ENCODE measurements at regions not wholly inside any gene's neighbourhood (a gene's known extent, or its start where the extent isn't known, plus 50 kb on each side); places are given as distances from the start of the nearest gene placed in this dataset.

- Mint-ChIP-seq H3K27ac (no peak overlapping the region), H3K27me3 (ENCODE audit: low read depth) (peaks cover 31% of the 10 kb centered on the region), H3K9me3 (no peaks in the 10 kb centered on the region), H3K4me3 (no peak overlapping the region), H3K36me3 (ENCODE audit: low read depth) (no peaks in the 10 kb centered on the region), H3K4me1 (ENCODE audit: low read depth) (no peaks in the 10 kb centered on the region)
- no peak for DNase-seq (ENCODE audit: low spot score)
These were observed 440.1 kb upstream of the CCDC196 start for GRCh38 chr14:66046035-66046434.

DNA sequence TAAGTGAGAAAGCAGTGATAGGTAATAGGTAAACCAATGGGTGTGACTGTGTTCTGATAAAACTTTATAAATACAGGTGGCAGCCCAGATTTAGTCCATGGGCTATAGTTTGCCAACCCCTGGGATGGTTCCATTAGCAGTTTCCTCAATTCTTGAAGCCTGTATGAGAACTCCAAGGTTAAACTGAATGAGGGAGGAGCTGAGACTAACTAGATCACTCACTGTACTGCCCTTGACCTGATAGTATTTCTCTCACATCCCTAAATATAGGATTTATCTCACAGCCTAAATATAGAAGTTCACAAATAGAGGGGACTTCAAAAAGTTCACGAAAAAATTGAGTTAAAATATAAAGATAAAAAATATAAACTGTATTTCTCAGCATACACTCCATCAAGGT, 439.6 kb upstream of the CCDC196 start:
- Mint-ChIP-seq H3K4me3 (no peak overlapping the region), H3K4me1 (ENCODE audit: low read depth) (no peaks in the 10 kb centered on the region), H3K9me3 (no peaks in the 10 kb centered on the region), H3K27me3 (ENCODE audit: low read depth) (peaks cover 29% of the 10 kb centered on the region), H3K27ac (no peak overlapping the region), H3K36me3 (ENCODE audit: low read depth) (no peaks in the 10 kb centered on the region)
- no peak for DNase-seq (ENCODE audit: low spot score)

DNA sequence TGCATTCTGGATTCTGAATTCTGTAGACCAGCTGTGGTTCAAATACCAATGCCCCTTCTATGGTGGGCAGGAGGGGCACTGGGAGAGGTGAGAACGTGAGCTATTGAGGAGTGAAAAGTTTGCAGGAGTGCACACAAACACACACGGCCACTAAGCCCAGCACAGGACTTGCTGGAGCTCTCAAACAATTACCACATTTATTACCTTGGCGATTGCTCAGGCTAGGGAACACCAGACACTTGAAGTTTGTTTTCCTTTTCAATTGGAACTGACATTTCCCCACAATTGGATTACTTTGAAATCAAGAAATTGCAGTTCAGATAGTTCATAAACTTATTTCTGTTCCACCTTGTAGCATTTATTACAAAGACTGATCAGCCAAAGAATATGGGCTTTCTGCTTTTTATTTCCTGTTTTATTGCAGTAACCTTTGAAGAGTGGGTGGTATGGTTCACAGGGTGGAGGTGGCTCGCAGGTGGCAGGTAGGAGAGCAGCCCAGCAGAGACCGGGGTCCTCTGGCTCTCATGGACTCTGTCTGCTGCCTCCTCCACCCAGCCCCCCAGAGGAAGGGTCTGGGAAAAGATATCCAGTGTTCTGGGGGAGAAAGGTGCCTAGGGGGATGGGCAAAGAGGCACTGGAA, 429.8 kb upstream of the CCDC196 start:
- Mint-ChIP-seq H3K9me3 (peaks cover 6% of the 10 kb centered on the region), H3K36me3 (ENCODE audit: low read depth) (no peaks in the 10 kb centered on the region), H3K27ac (peak overlapping the region; percentile 19), H3K4me3 (no peak overlapping the region), H3K27me3 (ENCODE audit: low read depth) (peaks cover 8% of the 10 kb centered on the region), H3K4me1 (ENCODE audit: low read depth) (no peaks in the 10 kb centered on the region)
- DNase-seq (ENCODE audit: low spot score): no peak

DNA sequence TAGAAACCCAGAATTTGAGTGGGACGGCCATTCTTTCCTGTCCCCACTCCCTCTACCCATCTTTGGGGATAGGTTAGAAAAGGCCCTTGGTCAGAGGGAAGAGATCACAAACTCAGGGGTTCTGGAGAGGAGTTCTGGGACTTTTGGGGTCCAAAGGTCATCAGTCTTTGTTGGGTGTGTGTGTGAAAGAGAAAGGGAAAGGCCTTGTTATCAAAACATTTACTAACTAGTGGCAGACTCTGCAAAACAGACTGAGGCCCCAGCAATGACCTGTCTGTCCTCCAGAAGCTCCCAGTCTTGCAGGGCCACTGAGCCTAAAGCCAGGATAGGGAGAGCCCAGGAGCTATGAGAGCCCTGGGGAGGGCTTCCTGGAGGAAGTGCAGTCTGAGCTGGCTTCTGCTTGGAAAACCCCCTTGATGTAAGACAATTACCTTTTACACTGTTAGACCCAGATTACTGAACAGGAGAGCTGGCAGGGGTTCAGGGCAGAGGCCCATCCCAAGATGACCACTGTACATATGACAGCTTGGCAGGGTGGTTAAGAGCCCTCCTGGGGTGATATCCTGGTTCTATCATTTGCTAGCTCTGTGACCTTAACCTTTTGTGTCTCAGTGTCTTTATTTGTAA, 429.1 kb upstream of the CCDC196 start:
- H3K27me3 Mint-ChIP-seq (ENCODE audit: low read depth): peaks cover 6% of the 10 kb centered on the region
- no peak overlapping the region for H3K4me3 Mint-ChIP-seq
- H3K9me3 Mint-ChIP-seq: peaks cover 6% of the 10 kb centered on the region
- H3K36me3 Mint-ChIP-seq (ENCODE audit: low read depth): no peaks in the 10 kb centered on the region
- H3K27ac Mint-ChIP-seq: peak overlapping the region; percentile 19
- no peak for DNase-seq (ENCODE audit: low spot score)
- H3K4me1 Mint-ChIP-seq (ENCODE audit: low read depth): no peaks in the 10 kb centered on the region

DNA sequence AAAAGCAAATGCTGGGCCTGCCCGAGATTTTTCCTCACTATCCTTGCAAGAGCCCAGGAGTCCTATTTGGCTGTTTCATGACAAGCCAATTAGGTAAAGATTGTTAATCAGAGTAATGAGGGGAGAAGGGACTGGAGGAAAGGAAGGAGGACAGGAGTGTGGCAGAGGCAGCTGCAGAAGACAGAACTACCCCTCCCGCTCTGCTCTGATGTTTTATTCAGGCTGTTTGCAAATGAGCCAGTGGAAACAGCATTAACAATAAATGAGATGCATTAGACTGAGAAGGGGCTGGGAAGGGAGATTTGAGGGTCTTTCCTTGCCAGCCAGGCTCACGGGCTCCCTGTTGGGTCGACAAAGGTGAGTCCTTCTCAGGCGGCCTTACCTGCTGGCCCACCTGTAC, 421.0 kb upstream of the CCDC196 start:
- H3K36me3 Mint-ChIP-seq (ENCODE audit: low read depth): no peaks in the 10 kb centered on the region
- H3K27me3 Mint-ChIP-seq (ENCODE audit: low read depth): peaks cover 14% of the 10 kb centered on the region
- H3K9me3 Mint-ChIP-seq: no peaks in the 10 kb centered on the region
- no peak for DNase-seq (ENCODE audit: low spot score)
- H3K27ac Mint-ChIP-seq: no peak overlapping the region
- no peak overlapping the region for H3K4me3 Mint-ChIP-seq
- peaks cover 3% of the 10 kb centered on the region for H3K4me1 Mint-ChIP-seq (ENCODE audit: low read depth)

DNA sequence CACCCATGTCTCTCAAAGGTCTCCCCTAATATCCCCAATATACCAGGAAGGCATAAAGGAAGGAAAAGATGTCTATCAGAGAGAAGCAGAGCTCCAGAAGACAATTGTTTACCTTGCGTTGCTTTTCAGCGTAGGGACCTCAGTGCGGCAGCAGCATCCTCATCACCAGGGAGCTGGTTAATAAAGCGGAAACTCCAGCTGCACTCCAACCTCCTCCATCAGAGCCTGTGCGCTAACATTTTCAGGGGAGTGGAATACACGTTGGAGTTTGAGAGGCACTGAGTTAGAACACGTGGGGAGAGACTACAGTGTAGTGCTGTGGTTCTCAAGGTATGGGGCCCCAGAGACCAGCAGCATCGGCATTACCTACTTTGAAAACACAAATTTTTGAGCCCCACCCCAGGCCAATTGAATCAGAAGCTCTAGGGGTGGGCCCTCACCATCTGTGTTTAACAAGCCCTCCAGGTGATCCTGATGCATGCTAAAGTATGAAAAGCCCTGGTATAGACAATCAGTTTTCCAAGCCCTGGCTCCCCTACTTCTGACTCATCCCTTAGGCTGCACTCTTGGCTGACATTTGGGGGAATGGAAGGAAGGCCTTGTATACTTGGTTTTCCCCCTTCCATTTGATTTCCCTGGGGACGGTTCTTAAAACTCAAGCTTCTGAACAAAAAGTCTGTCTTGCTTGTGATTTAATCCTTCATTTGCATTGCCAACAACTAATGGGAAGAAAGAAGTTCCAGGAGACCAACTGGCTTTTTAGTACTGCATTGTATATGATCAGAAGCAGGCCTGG, 419.0 kb upstream of the CCDC196 start:
- DNase-seq (ENCODE audit: low spot score): no peak
- no peak overlapping the region for H3K4me3 Mint-ChIP-seq
- no peak overlapping the region for H3K27ac Mint-ChIP-seq
- H3K4me1 Mint-ChIP-seq (ENCODE audit: low read depth): peaks cover 9% of the 10 kb centered on the region
- no peaks in the 10 kb centered on the region for H3K9me3 Mint-ChIP-seq
- H3K36me3 Mint-ChIP-seq (ENCODE audit: low read depth): no peaks in the 10 kb centered on the region
- peaks cover 24% of the 10 kb centered on the region for H3K27me3 Mint-ChIP-seq (ENCODE audit: low read depth)

DNA sequence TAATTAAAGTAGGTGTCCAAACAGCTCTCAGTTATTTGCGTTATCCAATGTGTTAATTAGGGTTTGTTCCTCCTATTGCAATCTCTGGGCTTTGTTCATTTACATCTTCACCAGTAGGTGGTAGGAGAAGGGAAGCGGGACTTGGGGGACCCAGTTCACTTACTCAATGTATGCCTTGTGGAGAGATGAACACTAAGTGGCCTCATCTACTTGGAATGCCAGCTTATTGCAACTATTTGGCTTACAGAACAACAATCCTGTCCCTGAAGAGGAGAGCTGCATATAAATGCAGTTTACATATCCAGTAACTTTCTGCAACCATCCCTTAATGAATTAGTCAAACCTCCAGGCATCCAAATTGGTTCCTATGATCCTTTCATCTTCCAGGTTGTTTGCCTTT, 417.1 kb upstream of the CCDC196 start:
- no peaks in the 10 kb centered on the region for H3K36me3 Mint-ChIP-seq (ENCODE audit: low read depth)
- H3K9me3 Mint-ChIP-seq: no peaks in the 10 kb centered on the region
- peaks cover 9% of the 10 kb centered on the region for H3K4me1 Mint-ChIP-seq (ENCODE audit: low read depth)
- H3K27ac Mint-ChIP-seq: no peak overlapping the region
- DNase-seq (ENCODE audit: low spot score): no peak
- H3K27me3 Mint-ChIP-seq (ENCODE audit: low read depth): peaks cover 21% of the 10 kb centered on the region
- H3K4me3 Mint-ChIP-seq: no peak overlapping the region

- Mint-ChIP-seq H3K4me3 (no peak overlapping the region), H3K9me3 (no peaks in the 10 kb centered on the region), H3K27me3 (ENCODE audit: low read depth) (peaks cover 18% of the 10 kb centered on the region), H3K4me1 (ENCODE audit: low read depth) (peaks cover 9% of the 10 kb centered on the region), H3K36me3 (ENCODE audit: low read depth) (no peaks in the 10 kb centered on the region), H3K27ac (no peak overlapping the region)
- DNase-seq (ENCODE audit: low spot score): no peak
These were observed 416.2 kb upstream of the CCDC196 start for GRCh38 chr14:66069830-66070541.

DNA sequence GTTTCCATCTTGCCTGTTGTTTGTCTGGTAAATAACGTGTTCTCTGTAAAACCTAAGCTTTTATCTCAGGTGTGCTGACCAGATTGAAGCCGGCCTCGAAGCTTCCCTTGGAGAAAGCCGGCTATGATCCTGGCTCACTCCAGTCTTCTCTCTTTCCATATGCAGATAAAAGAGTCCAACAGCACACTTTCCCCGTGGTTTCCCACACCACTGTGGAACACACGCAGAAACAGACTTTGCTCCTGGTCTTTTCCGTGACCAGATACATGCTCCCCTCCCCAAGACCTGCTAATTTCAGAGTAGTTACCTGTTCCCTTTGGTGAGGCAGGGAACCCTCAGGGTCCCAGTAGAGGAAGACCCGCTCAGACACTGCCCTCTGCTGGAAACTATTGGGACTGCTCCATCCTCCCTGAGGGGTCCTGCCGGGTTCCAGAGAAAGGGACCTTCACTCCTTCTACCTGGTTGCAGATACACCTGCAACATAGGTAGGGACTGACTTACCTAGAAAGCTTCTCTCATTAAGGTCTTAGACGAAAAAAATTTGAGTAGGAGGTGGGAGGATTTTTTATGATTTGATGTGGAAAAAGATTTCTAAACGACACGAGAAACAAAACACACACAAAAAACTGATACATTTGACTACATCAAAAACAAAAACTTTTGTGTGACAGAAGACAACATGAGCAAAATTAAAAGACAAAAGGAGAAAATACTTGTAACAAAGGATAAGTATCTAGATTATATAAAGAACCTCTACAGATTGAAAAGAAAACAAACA, 415.4 kb upstream of the CCDC196 start:
- no peaks in the 10 kb centered on the region for H3K9me3 Mint-ChIP-seq
- peaks cover 19% of the 10 kb centered on the region for H3K27me3 Mint-ChIP-seq (ENCODE audit: low read depth)
- DNase-seq (ENCODE audit: low spot score): peak; percentile 33
- H3K36me3 Mint-ChIP-seq (ENCODE audit: low read depth): no peaks in the 10 kb centered on the region
- H3K4me3 Mint-ChIP-seq: no peak overlapping the region
- H3K27ac Mint-ChIP-seq: no peak overlapping the region
- peaks cover 9% of the 10 kb centered on the region for H3K4me1 Mint-ChIP-seq (ENCODE audit: low read depth)

DNA sequence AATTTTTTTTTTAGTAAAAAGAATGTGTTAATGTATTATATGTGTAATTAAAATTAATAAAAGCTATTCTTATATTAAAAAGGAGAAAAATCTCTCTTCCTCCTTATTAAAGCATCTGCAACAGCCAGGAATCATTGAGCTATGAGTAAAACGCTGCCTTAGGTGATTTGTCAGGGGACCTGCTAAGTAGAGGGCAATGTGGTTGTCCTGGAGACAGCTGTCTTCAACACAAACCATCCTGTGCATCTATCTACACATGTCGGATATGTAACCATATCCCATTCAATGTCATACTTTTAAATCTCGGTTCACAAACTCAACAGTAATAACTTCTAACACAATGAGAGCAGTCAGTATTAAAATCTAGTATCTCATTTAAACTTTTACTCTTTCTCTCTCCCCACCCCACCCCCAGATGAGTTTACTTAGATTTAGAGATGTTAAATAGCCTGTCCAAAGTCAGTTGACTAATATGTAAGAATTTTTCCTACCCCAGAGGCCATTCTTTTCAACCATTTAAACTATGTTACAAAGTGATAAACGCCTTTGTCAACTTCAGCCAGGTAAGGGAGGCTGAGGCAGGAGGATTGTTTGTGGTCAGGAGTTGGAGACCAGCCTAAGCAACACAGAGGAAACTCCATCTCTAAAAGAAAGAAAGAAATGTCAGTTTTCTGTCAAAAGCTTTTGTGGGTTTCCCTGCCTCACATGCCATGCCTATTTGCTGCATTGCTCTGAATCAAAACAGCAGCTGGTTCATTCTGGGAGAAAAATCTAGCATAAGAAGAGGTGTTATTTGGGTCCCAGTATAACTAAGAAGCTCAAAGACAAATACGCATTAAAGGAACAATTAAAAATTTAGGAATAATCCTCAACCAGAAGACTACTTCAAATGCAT, 413.7 kb upstream of the CCDC196 start:
- no peak overlapping the region for H3K4me3 Mint-ChIP-seq
- peaks cover 9% of the 10 kb centered on the region for H3K4me1 Mint-ChIP-seq (ENCODE audit: low read depth)
- DNase-seq (ENCODE audit: low spot score): no peak
- no peaks in the 10 kb centered on the region for H3K36me3 Mint-ChIP-seq (ENCODE audit: low read depth)
- H3K27ac Mint-ChIP-seq: no peak overlapping the region
- no peaks in the 10 kb centered on the region for H3K9me3 Mint-ChIP-seq
- peaks cover 28% of the 10 kb centered on the region for H3K27me3 Mint-ChIP-seq (ENCODE audit: low read depth)

DNA sequence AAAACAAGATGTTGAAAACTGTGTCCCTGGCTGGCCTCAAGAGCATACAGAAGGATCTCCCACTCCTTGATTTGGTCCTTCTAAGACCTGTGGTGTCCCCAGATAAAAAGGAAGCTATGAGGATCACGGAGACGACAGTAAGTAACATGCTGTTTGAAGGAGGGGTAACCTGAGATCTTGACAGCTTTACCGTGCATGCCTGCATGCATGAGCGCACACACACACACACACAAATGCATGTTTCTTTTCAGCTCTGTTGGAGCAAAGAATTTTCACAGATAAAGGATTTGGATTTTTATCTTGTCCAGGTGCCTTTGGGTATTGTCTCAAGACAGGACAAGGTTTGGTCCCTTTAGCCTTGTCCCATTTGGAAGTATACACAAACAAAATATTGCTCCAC, 411.6 kb upstream of the CCDC196 start:
- no peak for DNase-seq (ENCODE audit: low spot score)
- Mint-ChIP-seq H3K9me3 (no peaks in the 10 kb centered on the region), H3K4me1 (ENCODE audit: low read depth) (peaks cover 8% of the 10 kb centered on the region), H3K27me3 (ENCODE audit: low read depth) (peaks cover 30% of the 10 kb centered on the region), H3K27ac (no peak overlapping the region), H3K36me3 (ENCODE audit: low read depth) (no peaks in the 10 kb centered on the region), H3K4me3 (no peak overlapping the region)

DNA sequence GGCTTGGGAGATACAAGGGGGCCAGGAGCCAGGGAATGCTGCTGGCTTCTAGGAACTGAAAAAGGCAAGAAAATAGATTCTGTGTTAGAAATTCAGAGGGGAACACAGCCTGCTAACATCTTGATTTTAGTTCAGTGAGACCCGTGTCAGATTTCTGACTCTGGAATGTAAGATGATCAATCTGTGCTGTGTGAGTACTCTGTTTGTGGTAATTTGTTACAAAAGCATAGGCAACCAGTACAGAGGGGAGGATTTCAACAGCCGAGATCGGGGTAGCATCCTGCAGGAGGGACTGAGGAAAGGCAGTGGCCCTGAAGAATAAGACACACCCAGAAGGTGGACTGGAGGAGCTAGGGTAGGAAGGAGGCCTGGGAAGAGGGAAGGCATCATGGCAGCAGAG, 410.0 kb upstream of the CCDC196 start:
- Mint-ChIP-seq H3K9me3 (no peaks in the 10 kb centered on the region), H3K36me3 (ENCODE audit: low read depth) (no peaks in the 10 kb centered on the region), H3K4me3 (no peak overlapping the region), H3K4me1 (ENCODE audit: low read depth) (no peaks in the 10 kb centered on the region), H3K27ac (no peak overlapping the region), H3K27me3 (ENCODE audit: low read depth) (peaks cover 27% of the 10 kb centered on the region)
- no peak for DNase-seq (ENCODE audit: low spot score)

- Mint-ChIP-seq H3K27ac (no peak overlapping the region), H3K9me3 (no peaks in the 10 kb centered on the region), H3K4me1 (ENCODE audit: low read depth) (no peaks in the 10 kb centered on the region), H3K4me3 (no peak overlapping the region), H3K36me3 (ENCODE audit: low read depth) (no peaks in the 10 kb centered on the region), H3K27me3 (ENCODE audit: low read depth) (peaks cover 21% of the 10 kb centered on the region)
- no peak for DNase-seq (ENCODE audit: low spot score)
These were observed 408.2 kb upstream of the CCDC196 start for GRCh38 chr14:66078006-66078405.
